ENCODE measurements at regions not wholly inside any gene's neighbourhood (a gene's known extent, or its start where the extent isn't known, plus 50 kb on each side); places are given as distances from the start of the nearest gene placed in this dataset.

GRCh38 chr7:121489440-121489839 is 93.3 kb upstream of the FAM3C start:
- TF ChIP-seq EZH2 (IDR thresholded peaks at IDR 0.05) (no peak), POLR2AphosphoS5 (IDR thresholded peaks at IDR 0.05; ENCODE audit: borderline replicate concordance, low read depth, low read length) (no peak), FOXP2 (optimal IDR thresholded peaks at IDR 0.05; ENCODE audit: control extremely low read depth, extremely low read length, insufficient read depth) (no peak)

All from SK-N-MC (cell line).